HG02588 (cell line): ENCODE measurements at regions not wholly inside any gene's neighbourhood (a gene's known extent, or its start where the extent isn't known, plus 50 kb on each side); places are given as distances from the start of the nearest gene placed in this dataset.

ENCODE experiments used
- ATAC-seq: cut with Tn5 transposase; IDR thresholded peaks from one replicate; pipeline ENCODE4 v1.9.1; 2021; ENCODE audit warnings: mild to moderate bottlenecking, moderate library complexity; ENCODE audit not compliant: unreplicated experiment

- ATAC-seq: no peak
Observed at GRCh38 chr7:67731704-67732103, 735.1 kb downstream of the TYW1 start.

- ATAC-seq: no peak
Observed at GRCh38 chr7:67732898-67733297, 736.3 kb downstream of the TYW1 start.

GRCh38 chr7:67738145-67738544 lies 741.5 kb downstream of the TYW1 start:
- no peak for ATAC-seq

GRCh38 chr7:67738958-67739357 lies 742.3 kb downstream of the TYW1 start:
- no peak for ATAC-seq

- ATAC-seq: no peak
Observed at GRCh38 chr7:67743501-67743900, 746.9 kb downstream of the TYW1 start.

- no peak for ATAC-seq
Observed at GRCh38 chr7:67752227-67752626, 755.6 kb downstream of the TYW1 start.

- no peak for ATAC-seq
Observed at GRCh38 chr7:67753891-67754290, 757.3 kb downstream of the TYW1 start.

- ATAC-seq: no peak
Observed at GRCh38 chr7:67754651-67755050, 758.0 kb downstream of the TYW1 start.

- ATAC-seq: no peak
Observed at GRCh38 chr7:67758551-67758950, 761.9 kb downstream of the TYW1 start.

- ATAC-seq: no peak
Observed at GRCh38 chr7:67760971-67761370, 764.3 kb downstream of the TYW1 start.

- no peak for ATAC-seq
Observed at GRCh38 chr7:67762516-67762915, 765.9 kb downstream of the TYW1 start.

- ATAC-seq: no peak
Observed at GRCh38 chr7:67764289-67764688, 767.7 kb downstream of the TYW1 start.

- ATAC-seq: no peak
Observed at GRCh38 chr7:67765481-67766175, 769.0 kb downstream of the TYW1 start.

GRCh38 chr7:67766906-67767410 lies 770.3 kb downstream of the TYW1 start:
- no peak for ATAC-seq

GRCh38 chr7:67771846-67772605 lies 775.4 kb downstream of the TYW1 start:
- ATAC-seq: no peak

- no peak for ATAC-seq
Observed at GRCh38 chr7:67773081-67773480, 776.4 kb downstream of the TYW1 start.

GRCh38 chr7:67777119-67777518 lies 780.5 kb downstream of the TYW1 start:
- no peak for ATAC-seq

GRCh38 chr7:67781841-67782240 lies 785.2 kb downstream of the TYW1 start:
- no peak for ATAC-seq

- no peak for ATAC-seq
Observed at GRCh38 chr7:67786021-67786420, 789.4 kb downstream of the TYW1 start.

GRCh38 chr7:67788669-67789068 lies 792.0 kb downstream of the TYW1 start:
- ATAC-seq: no peak

- no peak for ATAC-seq
Observed at GRCh38 chr7:67791918-67792317, 795.3 kb downstream of the TYW1 start.

GRCh38 chr7:67794544-67794943 lies 797.9 kb downstream of the TYW1 start:
- no peak for ATAC-seq
